ENCODE measurements at regions not wholly inside any gene's neighbourhood (a gene's known extent, or its start where the extent isn't known, plus 50 kb on each side); places are given as distances from the start of the nearest gene placed in this dataset.

DNA sequence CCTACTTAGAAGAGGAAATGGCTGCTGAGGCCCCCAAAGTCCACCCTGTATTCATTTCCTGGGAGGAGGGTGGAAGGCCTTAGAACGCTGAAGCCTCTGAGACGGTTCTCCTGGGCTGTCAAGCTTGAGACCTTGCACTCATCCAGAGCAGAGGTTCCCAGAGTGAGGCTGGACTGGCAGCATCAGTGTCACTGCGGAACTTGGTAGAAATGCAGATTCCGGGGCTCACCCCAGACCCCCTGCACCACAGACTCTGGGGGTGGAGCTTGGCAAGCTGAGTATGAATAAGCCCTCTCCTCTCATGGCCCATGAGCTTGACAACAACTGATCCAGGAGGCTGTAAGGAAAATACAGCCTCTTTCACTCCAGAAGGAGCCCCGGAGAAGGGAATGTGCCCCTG is 218.3 kb downstream of the IRF8 start:
- no peak for TF ChIP-seq POLR2AphosphoS5 (IDR thresholded peaks at IDR 0.05)
- 78 to 88% methylated on average over 5 of the region's 5 CpGs for WGBS, 2 donors
- Histone ChIP-seq H3K27ac (no peak overlapping the region), H3K27me3 (no peaks in the 10 kb centered on the region), H3K9me3 (no peaks in the 10 kb centered on the region), H3K36me3 (no peaks in the 10 kb centered on the region), H3K4me3 (no peak overlapping the region), H3K4me1 (peaks cover 0 to 14% (median 4%) of the 10 kb centered on the region in 4 donors)
- intact Hi-C loops (cut with DNase I): no loop called here
- DNase-seq: peak; percentile 52

DNA sequence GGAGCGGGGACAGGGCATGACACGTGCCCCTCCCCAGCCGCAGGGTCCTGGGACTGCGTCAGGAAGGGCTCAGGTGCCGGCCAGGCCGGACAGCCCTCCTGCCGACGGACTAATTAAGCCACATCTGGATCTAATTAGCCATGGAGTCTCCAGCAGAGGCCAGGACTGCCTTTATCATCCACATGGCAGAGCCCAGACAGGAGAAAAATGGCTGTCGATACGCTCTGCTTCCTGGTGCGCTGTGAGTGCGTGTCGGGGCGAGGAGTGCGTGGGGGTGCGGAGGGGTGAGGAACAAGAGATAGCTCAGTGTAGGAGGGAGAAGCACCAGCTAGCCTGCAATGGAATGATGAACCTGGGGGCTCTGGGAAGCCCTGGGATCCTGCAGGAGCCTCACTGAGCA is 218.8 kb downstream of the IRF8 start:
- 87 to 92% methylated on average over 16 of the region's 16 CpGs for WGBS, 2 donors
- H3K27ac ChIP-seq: no peak overlapping the region
- intact Hi-C loops (cut with DNase I): no loop called here

DNA sequence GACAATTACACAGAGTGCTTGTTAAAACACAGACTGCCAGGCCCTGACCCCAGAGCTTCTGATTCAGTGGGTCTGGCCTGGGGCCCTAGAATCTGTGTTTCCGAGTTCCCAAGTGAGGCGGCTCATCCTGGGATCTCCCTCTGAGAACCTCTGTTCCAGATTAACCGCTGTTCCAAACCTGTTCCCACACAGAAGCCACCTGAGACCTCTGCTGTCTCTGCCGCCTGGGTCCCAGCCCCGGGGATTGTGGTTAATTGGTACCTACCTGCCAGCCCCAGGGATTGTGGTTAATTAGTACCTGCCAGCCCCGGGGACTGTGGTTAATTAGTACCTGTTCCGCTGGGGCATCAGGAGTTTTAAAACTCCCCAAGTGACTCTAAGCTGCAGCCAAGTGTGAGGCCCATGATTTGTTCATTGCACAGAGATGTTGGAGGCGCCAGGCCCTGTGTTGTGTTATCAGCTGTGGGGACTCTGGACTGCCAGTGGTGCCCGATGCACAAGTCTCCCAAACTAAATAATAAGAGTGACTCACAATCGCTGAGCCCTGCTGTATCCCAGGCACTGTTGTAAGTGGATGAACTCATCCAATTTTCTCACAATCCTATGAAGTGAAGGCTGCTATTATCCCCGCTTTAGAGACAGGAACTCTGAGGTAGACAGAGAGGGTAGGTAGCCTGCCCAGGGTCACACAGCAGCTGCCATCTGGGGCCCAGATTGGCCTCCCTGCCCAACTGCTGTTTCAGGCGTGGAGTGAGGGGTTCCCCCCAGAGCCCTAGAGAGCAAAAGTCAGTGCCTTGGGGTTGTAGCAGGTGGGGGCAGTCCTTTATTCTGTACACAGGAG is 219.7 kb downstream of the IRF8 start:
- intact Hi-C loops (cut with DNase I): no loop called here
- WGBS, 2 donors: 19 to 61% methylated on average over 12 of the region's 12 CpGs

More for the DNA sequence above, 218.8 kb downstream of the IRF8 start:
- TF ChIP-seq POLR2AphosphoS5 (IDR thresholded peaks at IDR 0.05) (no peak), POLR2A (IDR thresholded peaks at IDR 0.05) (no peak), EP300 (IDR thresholded peaks at IDR 0.05) (no peak)
- TF ChIP-seq, protein P1, sequence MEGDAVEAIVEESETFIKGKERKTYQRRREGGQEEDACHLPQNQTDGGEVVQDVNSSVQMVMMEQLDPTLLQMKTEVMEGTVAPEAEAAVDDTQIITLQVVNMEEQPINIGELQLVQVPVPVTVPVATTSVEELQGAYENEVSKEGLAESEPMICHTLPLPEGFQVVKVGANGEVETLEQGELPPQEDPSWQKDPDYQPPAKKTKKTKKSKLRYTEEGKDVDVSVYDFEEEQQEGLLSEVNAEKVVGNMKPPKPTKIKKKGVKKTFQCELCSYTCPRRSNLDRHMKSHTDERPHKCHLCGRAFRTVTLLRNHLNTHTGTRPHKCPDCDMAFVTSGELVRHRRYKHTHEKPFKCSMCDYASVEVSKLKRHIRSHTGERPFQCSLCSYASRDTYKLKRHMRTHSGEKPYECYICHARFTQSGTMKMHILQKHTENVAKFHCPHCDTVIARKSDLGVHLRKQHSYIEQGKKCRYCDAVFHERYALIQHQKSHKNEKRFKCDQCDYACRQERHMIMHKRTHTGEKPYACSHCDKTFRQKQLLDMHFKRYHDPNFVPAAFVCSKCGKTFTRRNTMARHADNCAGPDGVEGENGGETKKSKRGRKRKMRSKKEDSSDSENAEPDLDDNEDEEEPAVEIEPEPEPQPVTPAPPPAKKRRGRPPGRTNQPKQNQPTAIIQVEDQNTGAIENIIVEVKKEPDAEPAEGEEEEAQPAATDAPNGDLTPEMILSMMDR (IDR thresholded peaks at IDR 0.05): no peak
- Histone ChIP-seq H3K4me3 (no peak overlapping the region), H3K27me3 (no peaks in the 10 kb centered on the region), H3K9me3 (no peaks in the 10 kb centered on the region), H3K4me1 (peaks cover 0 to 14% (median 4%) of the 10 kb centered on the region in 4 donors), H3K36me3 (no peaks in the 10 kb centered on the region)
- DNase-seq: peak; percentile 56

DNA sequence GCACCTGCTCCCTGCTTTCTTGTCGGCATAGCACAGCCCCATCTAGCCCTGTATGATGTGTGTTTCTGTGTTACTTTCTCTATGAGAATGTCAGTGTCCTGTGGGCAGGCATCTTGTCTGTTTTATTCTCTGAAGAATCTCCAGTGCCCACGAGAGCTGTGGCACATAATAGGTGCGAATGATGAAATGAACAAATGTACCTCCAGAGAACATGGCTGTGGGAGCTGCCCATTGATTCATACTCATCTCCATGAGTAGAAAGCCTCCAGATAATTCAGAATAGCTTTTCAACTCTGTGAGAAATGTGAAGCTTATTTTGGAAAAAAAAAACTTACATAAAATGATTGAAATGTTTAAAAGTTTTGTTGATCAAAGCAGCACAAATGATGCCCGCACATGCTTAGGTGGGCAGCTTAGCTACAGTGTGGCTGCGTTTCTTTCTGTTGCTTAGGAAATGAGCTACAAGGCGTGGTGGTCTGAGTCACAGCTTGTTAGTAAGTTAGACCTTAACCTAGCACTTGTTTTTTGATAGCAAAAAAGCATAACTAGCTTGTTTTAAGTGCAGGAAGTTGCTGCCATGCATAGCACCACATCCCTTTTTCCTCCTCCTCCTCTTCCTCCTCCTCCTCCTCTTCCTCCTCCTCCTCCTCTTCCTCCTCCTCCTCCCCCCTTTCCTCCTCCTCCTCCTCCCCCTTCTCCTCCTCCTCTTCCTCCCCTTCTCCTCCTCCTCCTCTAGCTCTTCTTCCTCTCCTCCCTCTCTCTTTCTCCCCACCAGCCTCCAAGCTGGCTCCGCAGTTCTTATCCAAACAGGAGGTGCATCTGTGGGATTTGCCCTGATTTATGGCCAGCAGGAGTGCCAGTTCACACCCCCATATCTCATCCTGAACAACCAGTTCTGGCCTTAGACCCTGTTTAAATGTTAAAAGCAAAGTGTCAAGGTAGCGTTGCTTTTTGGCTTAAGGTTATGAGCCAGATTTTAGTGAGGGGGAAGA is 221.5 kb downstream of the IRF8 start:
- intact Hi-C loops (cut with DNase I): no loop called here
- peaks cover 0 to 14% (median 4%) of the 10 kb centered on the region in 4 donors for H3K4me1 ChIP-seq
- peak; percentile 40 for DNase-seq
- TF ChIP-seq POLR2A (IDR thresholded peaks at IDR 0.05) (no peak), POLR2AphosphoS5 (IDR thresholded peaks at IDR 0.05) (no peak), EP300 (IDR thresholded peaks at IDR 0.05) (no peak)
- TF ChIP-seq, protein P1 (IDR thresholded peaks at IDR 0.05): no peak
- H3K36me3 ChIP-seq: no peaks in the 10 kb centered on the region
- no peaks in the 10 kb centered on the region for H3K27me3 ChIP-seq
- H3K27ac ChIP-seq: peak overlapping the region in 2 of 4 donors; percentile 0 to 33
- no peaks in the 10 kb centered on the region for H3K9me3 ChIP-seq
- no peak overlapping the region for H3K4me3 ChIP-seq
- WGBS, 2 donors: 47 to 56% methylated on average over 8 of the region's 8 CpGs

More for the DNA sequence above, 219.7 kb downstream of the IRF8 start:
- peak; percentile 24 for DNase-seq
- Histone ChIP-seq H3K27me3 (no peaks in the 10 kb centered on the region), H3K4me1 (peaks cover 0 to 14% (median 4%) of the 10 kb centered on the region in 4 donors), H3K27ac (no peak overlapping the region), H3K36me3 (no peaks in the 10 kb centered on the region), H3K4me3 (no peak overlapping the region), H3K9me3 (no peaks in the 10 kb centered on the region)
- TF ChIP-seq POLR2A (IDR thresholded peaks at IDR 0.05) (no peak), POLR2AphosphoS5 (IDR thresholded peaks at IDR 0.05) (no peak), EP300 (IDR thresholded peaks at IDR 0.05) (no peak)
- TF ChIP-seq, protein P1 (IDR thresholded peaks at IDR 0.05): no peak

All from sigmoid colon (tissue), 6 donors.